ENCODE measurements at regions not wholly inside any gene's neighbourhood (a gene's known extent, or its start where the extent isn't known, plus 50 kb on each side); places are given as distances from the start of the nearest gene placed in this dataset.
A peak's percentile ranks its signal among the peaks of the same experiment; 100 is the strongest.

DNA sequence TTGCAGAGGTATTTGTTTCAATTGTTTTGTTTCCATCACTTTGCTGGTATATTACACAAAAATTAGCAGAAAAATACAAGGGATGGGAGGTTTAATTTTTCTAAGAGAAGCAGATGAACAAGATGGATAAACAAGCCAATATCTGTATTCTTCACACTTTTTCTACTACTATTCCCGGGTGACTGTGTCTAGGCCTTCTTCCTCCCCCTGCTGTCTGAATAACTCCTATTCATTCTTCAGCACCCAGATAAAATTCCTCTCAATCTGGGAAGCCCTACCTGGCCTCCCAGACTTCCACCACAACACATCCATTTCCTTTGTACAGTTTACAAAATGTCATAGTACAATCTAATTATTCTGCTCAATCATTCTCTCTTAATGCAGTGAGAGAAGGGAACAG, 666.6 kb upstream of the TENM4 start:
- Histone ChIP-seq H3K36me3 (ENCODE audit: control insufficient read depth, insufficient read depth, low read length) (no peaks in the 10 kb centered on the region), H3K9me3 (ENCODE audit: control insufficient read depth, low read length) (no peaks in the 10 kb centered on the region), H3K4me3 (ENCODE audit: extremely low read depth, insufficient read depth, low read length, poor library complexity, severe bottlenecking) (no peak overlapping the region), H3K27ac (ENCODE audit: low read depth, low read length, severe bottlenecking) (no peak overlapping the region), H3K4me1 (ENCODE audit: control insufficient read depth, insufficient read depth, low read length, poor library complexity, severe bottlenecking) (peaks cover 5% of the 10 kb centered on the region)
- WGBS, 2 experiments (ENCODE audit: insufficient coverage in 2 of 2): 78 to 89% methylated on average over 1 of the region's 1 CpG

DNA sequence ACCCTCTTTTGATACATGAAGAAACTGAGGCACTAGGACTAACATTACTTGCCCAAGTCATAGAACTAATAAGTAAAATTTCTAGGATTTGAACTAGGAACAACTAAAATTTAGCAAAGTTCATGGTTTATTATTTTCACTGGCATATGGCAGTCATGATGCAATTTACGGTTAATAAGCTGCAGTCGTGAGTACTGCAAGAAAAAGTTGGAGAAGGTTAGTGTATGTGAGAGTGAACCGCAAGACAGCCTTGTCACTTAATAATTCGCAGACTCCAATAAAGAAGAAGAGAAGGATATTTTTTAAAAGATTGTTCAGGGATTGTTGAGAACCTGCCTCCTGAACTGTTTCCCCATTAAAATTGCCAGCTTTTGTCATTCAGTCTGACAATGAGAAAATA, 663.4 kb upstream of the TENM4 start:
- WGBS, 2 experiments (ENCODE audit: insufficient coverage in 2 of 2): 81 to 100% methylated on average over 4 of the region's 4 CpGs
- no peak overlapping the region for H3K27ac ChIP-seq (ENCODE audit: low read depth, low read length, severe bottlenecking)

GRCh38 chr11:80103142-80103859, 662.5 kb upstream of the TENM4 start:
- WGBS, 2 experiments (ENCODE audit: insufficient coverage in 2 of 2): 82 to 100% methylated on average over 3 of the region's 4 CpGs
- Histone ChIP-seq H3K4me1 (ENCODE audit: control insufficient read depth, insufficient read depth, low read length, poor library complexity, severe bottlenecking) (no peaks in the 10 kb centered on the region), H3K36me3 (ENCODE audit: control insufficient read depth, insufficient read depth, low read length) (no peaks in the 10 kb centered on the region), H3K9me3 (ENCODE audit: control insufficient read depth, low read length) (no peaks in the 10 kb centered on the region), H3K4me3 (ENCODE audit: extremely low read depth, insufficient read depth, low read length, poor library complexity, severe bottlenecking) (no peak overlapping the region), H3K27ac (ENCODE audit: low read depth, low read length, severe bottlenecking) (peak overlapping the region; percentile 51)

More for the DNA sequence above, 663.4 kb upstream of the TENM4 start:
- no peaks in the 10 kb centered on the region for H3K36me3 ChIP-seq (ENCODE audit: control insufficient read depth, insufficient read depth, low read length)
- no peaks in the 10 kb centered on the region for H3K9me3 ChIP-seq (ENCODE audit: control insufficient read depth, low read length)
- H3K4me1 ChIP-seq (ENCODE audit: control insufficient read depth, insufficient read depth, low read length, poor library complexity, severe bottlenecking): peaks cover 2% of the 10 kb centered on the region
- H3K4me3 ChIP-seq (ENCODE audit: extremely low read depth, insufficient read depth, low read length, poor library complexity, severe bottlenecking): no peak overlapping the region

- Histone ChIP-seq H3K27ac (ENCODE audit: low read depth, low read length, severe bottlenecking) (no peak overlapping the region), H3K4me1 (ENCODE audit: control insufficient read depth, insufficient read depth, low read length, poor library complexity, severe bottlenecking) (peaks cover 14% of the 10 kb centered on the region), H3K36me3 (ENCODE audit: control insufficient read depth, insufficient read depth, low read length) (no peaks in the 10 kb centered on the region), H3K4me3 (ENCODE audit: extremely low read depth, insufficient read depth, low read length, poor library complexity, severe bottlenecking) (no peak overlapping the region), H3K9me3 (ENCODE audit: control insufficient read depth, low read length) (no peaks in the 10 kb centered on the region)
- WGBS, 2 experiments (ENCODE audit: insufficient coverage in 2 of 2): 98 to 100% methylated on average over 2 to 4 of the region's 4 CpGs
Measured at GRCh38 chr11:80097146-80097545, 656.3 kb upstream of the TENM4 start.

GRCh38 chr11:80096736-80097135, 655.9 kb upstream of the TENM4 start:
- H3K9me3 ChIP-seq (ENCODE audit: control insufficient read depth, low read length): no peaks in the 10 kb centered on the region
- H3K36me3 ChIP-seq (ENCODE audit: control insufficient read depth, insufficient read depth, low read length): no peaks in the 10 kb centered on the region
- H3K4me1 ChIP-seq (ENCODE audit: control insufficient read depth, insufficient read depth, low read length, poor library complexity, severe bottlenecking): peaks cover 14% of the 10 kb centered on the region
- H3K4me3 ChIP-seq (ENCODE audit: extremely low read depth, insufficient read depth, low read length, poor library complexity, severe bottlenecking): no peak overlapping the region
- 90 to 97% methylated on average over 2 to 3 of the region's 3 CpGs for WGBS, 2 experiments (ENCODE audit: insufficient coverage in 2 of 2)
- no peak overlapping the region for H3K27ac ChIP-seq (ENCODE audit: low read depth, low read length, severe bottlenecking)

- Histone ChIP-seq H3K4me1 (ENCODE audit: control insufficient read depth, insufficient read depth, low read length, poor library complexity, severe bottlenecking) (no peaks in the 10 kb centered on the region), H3K36me3 (ENCODE audit: control insufficient read depth, insufficient read depth, low read length) (no peaks in the 10 kb centered on the region), H3K9me3 (ENCODE audit: control insufficient read depth, low read length) (no peaks in the 10 kb centered on the region), H3K27ac (ENCODE audit: low read depth, low read length, severe bottlenecking) (no peak overlapping the region), H3K4me3 (ENCODE audit: extremely low read depth, insufficient read depth, low read length, poor library complexity, severe bottlenecking) (no peak overlapping the region)
- WGBS, 2 experiments (ENCODE audit: insufficient coverage in 2 of 2): no CpG with 5 or more reads among the region's 1 CpG
Measured at GRCh38 chr11:80086496-80087055, 645.7 kb upstream of the TENM4 start.

- Histone ChIP-seq H3K36me3 (ENCODE audit: control insufficient read depth, insufficient read depth, low read length) (no peaks in the 10 kb centered on the region), H3K4me1 (ENCODE audit: control insufficient read depth, insufficient read depth, low read length, poor library complexity, severe bottlenecking) (no peaks in the 10 kb centered on the region), H3K27ac (ENCODE audit: low read depth, low read length, severe bottlenecking) (no peak overlapping the region), H3K4me3 (ENCODE audit: extremely low read depth, insufficient read depth, low read length, poor library complexity, severe bottlenecking) (no peak overlapping the region), H3K9me3 (ENCODE audit: control insufficient read depth, low read length) (no peaks in the 10 kb centered on the region)
- WGBS, 2 experiments (ENCODE audit: insufficient coverage in 2 of 2): 58% methylated on average over 1 of the region's 2 CpGs; no CpG with 5 or more reads in 1 of the 2 experiments
Measured at GRCh38 chr11:80085563-80085962, 644.7 kb upstream of the TENM4 start.

DNA sequence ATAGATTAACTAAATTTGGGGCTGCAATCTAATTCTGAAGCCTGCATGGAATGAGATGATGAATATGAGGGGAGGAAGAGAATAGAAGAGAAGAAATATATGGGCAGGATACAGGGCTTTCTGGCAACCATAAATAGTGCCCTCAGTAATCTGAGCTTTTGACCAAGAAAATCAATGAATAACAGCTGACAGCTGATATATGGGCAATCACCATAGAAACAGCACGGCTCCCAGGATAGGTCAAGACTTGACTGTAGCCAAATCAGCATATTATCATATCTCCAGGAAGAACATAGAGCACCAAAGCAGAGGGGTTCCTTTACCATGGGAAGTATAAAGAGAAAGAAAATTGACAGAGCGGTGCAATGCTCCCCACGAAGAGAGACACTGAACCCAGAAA, 643.8 kb upstream of the TENM4 start:
- H3K4me3 ChIP-seq (ENCODE audit: extremely low read depth, insufficient read depth, low read length, poor library complexity, severe bottlenecking): no peak overlapping the region
- H3K9me3 ChIP-seq (ENCODE audit: control insufficient read depth, low read length): no peaks in the 10 kb centered on the region
- no peaks in the 10 kb centered on the region for H3K4me1 ChIP-seq (ENCODE audit: control insufficient read depth, insufficient read depth, low read length, poor library complexity, severe bottlenecking)
- no peaks in the 10 kb centered on the region for H3K36me3 ChIP-seq (ENCODE audit: control insufficient read depth, insufficient read depth, low read length)
- no peak overlapping the region for H3K27ac ChIP-seq (ENCODE audit: low read depth, low read length, severe bottlenecking)
- no CpG with 5 or more reads among the region's 3 CpGs for WGBS, 2 experiments (ENCODE audit: insufficient coverage in 2 of 2)

DNA sequence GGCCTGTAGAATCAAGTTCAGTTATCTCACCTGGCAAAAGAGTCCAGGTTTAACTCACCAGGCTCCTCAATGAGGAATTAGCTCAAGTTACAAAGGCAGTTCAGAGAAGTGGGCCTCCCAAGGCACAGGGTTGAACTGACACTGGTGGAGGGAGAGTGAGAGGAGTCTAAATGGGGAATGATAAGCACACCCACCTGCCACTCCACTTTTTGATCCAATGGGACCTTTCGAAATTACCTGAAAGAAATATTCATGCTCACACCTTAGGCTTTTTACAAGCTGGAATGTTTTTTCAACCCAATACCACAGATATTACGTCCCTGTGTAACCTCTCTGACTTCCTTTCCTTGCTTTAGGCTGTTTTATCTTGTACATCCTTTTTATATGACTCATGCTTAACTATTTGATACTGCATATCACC, 642.7 kb upstream of the TENM4 start:
- Histone ChIP-seq H3K4me1 (ENCODE audit: control insufficient read depth, insufficient read depth, low read length, poor library complexity, severe bottlenecking) (no peaks in the 10 kb centered on the region), H3K4me3 (ENCODE audit: extremely low read depth, insufficient read depth, low read length, poor library complexity, severe bottlenecking) (no peak overlapping the region), H3K27ac (ENCODE audit: low read depth, low read length, severe bottlenecking) (no peak overlapping the region), H3K9me3 (ENCODE audit: control insufficient read depth, low read length) (no peaks in the 10 kb centered on the region), H3K36me3 (ENCODE audit: control insufficient read depth, insufficient read depth, low read length) (no peaks in the 10 kb centered on the region)
- 90 to 100% methylated on average over 1 to 2 of the region's 2 CpGs for WGBS, 2 experiments (ENCODE audit: insufficient coverage in 2 of 2)

DNA sequence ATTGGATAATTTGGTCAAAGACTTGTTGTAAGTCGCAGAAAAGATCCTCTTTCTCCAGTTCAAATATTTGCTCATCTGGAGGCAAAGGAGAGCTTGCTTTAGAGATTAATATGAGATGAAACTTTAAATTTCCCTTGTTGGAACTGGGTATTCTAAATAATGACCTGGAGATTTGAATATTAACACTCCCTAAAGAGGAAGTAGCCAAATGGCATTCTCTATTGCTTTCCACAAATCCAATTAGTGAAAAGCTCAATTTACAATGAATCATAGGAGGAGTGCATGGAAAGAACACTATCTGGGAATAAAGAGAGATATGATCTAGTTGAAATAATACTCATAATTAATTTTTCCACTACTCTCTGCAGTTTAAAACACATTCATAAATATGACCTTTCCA, 641.6 kb upstream of the TENM4 start:
- Histone ChIP-seq H3K4me3 (ENCODE audit: extremely low read depth, insufficient read depth, low read length, poor library complexity, severe bottlenecking) (no peak overlapping the region), H3K36me3 (ENCODE audit: control insufficient read depth, insufficient read depth, low read length) (no peaks in the 10 kb centered on the region), H3K9me3 (ENCODE audit: control insufficient read depth, low read length) (no peaks in the 10 kb centered on the region), H3K4me1 (ENCODE audit: control insufficient read depth, insufficient read depth, low read length, poor library complexity, severe bottlenecking) (no peaks in the 10 kb centered on the region), H3K27ac (ENCODE audit: low read depth, low read length, severe bottlenecking) (no peak overlapping the region)
- WGBS, 2 experiments (ENCODE audit: insufficient coverage in 2 of 2): no CpG with 5 or more reads among the region's 1 CpG

DNA sequence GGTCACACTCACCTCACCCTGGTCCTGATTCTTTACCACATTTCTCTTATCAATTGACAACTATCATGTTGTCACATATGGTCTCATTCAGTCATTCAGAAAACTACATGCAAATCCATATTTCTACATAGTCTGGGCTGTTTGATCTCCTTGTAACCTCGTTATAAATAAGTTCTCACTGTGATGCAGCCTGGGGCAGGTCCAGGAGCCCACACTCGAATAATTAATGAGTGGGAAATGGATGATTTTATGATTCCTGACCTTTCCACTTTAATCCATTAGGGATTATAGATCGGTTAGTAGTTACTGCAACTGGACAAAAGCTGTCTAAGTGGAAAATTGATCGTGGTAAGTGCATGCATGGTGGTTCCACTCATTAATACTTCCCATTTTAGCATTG, 636.3 kb upstream of the TENM4 start:
- WGBS, 2 experiments (ENCODE audit: insufficient coverage in 2 of 2): 81% methylated on average over 2 of the region's 4 CpGs; no CpG with 5 or more reads in 1 of the 2 experiments
- Histone ChIP-seq H3K36me3 (ENCODE audit: control insufficient read depth, insufficient read depth, low read length) (no peaks in the 10 kb centered on the region), H3K4me1 (ENCODE audit: control insufficient read depth, insufficient read depth, low read length, poor library complexity, severe bottlenecking) (no peaks in the 10 kb centered on the region), H3K4me3 (ENCODE audit: extremely low read depth, insufficient read depth, low read length, poor library complexity, severe bottlenecking) (no peak overlapping the region), H3K9me3 (ENCODE audit: control insufficient read depth, low read length) (no peaks in the 10 kb centered on the region), H3K27ac (ENCODE audit: low read depth, low read length, severe bottlenecking) (no peak overlapping the region)

Measured in mesodermal cell (in vitro differentiated cells).